ENCODE measurements at regions not wholly inside any gene's neighbourhood (a gene's known extent, or its start where the extent isn't known, plus 50 kb on each side); places are given as distances from the start of the nearest gene placed in this dataset.

DNA sequence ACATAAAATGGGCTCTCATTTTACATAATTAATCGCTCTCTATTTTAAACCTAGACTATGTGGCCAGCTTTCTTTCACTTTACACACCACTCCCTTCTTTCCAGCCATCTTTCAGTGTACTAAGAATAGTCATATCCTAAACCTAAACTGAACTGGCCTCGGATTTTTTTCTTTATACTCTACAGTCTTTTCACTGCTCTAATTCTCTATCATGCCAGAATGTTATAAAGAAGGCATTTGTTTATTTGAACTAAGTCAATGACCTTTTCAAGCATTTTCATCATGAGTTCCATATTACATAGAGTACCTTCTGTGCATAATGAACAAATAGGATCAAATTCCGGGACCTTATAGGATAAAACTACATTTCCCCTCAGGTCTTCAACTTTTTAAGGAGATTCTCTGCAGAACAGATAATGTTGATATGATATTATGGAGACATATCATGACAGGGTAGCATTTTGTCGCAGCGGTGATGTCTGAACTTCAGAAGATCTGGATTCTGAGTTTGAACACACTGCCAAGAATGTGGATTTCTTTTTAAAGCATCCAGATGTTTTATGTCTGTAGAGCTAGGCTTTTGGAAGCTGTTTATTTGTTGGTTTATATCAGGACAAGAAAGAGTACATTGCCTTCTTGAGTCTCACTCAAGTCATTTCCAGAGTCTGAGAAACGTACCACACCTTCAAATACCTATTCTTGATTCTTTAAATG, 1047.3 kb downstream of the MCTP2 start:
- no peak for DNase-seq
- peaks cover 0 to 77% (median 20%) of the 10 kb centered on the region in 4 donors for H3K4me1 ChIP-seq
- peak overlapping the region; percentile 73 to 75 for H3K27ac ChIP-seq
- H3K9me3 ChIP-seq = no peaks in the 10 kb centered on the region
- H3K4me3 ChIP-seq = no peak overlapping the region
- TF ChIP-seq, protein P1, sequence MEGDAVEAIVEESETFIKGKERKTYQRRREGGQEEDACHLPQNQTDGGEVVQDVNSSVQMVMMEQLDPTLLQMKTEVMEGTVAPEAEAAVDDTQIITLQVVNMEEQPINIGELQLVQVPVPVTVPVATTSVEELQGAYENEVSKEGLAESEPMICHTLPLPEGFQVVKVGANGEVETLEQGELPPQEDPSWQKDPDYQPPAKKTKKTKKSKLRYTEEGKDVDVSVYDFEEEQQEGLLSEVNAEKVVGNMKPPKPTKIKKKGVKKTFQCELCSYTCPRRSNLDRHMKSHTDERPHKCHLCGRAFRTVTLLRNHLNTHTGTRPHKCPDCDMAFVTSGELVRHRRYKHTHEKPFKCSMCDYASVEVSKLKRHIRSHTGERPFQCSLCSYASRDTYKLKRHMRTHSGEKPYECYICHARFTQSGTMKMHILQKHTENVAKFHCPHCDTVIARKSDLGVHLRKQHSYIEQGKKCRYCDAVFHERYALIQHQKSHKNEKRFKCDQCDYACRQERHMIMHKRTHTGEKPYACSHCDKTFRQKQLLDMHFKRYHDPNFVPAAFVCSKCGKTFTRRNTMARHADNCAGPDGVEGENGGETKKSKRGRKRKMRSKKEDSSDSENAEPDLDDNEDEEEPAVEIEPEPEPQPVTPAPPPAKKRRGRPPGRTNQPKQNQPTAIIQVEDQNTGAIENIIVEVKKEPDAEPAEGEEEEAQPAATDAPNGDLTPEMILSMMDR (IDR thresholded peaks at IDR 0.05) = no peak
- no peaks in the 10 kb centered on the region for H3K27me3 ChIP-seq
- no peaks in the 10 kb centered on the region for H3K36me3 ChIP-seq
- intact Hi-C loops (cut with DNase I; ENCODE audit: low total_unique reads) = no loop called here

DNA sequence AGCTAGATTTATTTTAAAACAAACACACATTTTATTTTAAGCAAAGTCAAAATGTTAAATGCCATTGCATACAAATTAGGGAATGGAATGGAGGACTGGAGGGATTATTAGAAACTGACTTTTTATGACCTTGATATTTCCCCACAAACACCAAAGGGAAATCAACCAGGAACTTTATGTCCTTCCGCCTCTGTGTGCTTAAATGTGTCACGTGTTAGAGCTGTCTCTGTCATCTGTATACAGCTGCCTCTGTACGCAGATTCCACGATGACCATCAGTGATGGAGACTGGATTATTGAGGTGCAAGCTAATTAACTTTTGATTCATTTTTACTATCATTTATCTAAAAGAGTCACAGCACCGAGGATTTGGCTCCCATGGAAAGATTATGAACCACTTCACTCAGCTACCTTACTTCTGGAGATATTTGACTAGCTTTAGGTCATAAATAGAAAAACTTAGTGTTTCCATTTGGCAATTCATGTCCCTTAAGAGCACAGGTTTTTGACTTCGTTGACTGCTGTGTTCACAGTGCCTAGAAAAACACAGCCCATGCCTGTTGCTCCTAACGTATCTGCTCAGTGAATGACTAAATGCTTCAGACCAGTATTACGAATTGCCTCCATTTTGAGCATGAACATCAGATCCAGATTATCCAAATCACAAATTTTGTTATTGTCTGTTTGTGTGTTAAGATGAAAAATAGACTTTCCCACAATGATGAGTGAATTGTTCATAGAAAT, 1048.1 kb downstream of the MCTP2 start:
- Histone ChIP-seq H3K4me3 (no peak overlapping the region), H3K36me3 (no peaks in the 10 kb centered on the region), H3K9me3 (no peaks in the 10 kb centered on the region), H3K4me1 (peaks cover 0 to 76% (median 20%) of the 10 kb centered on the region in 4 donors), H3K27ac (peak overlapping the region; percentile 73 to 75), H3K27me3 (no peaks in the 10 kb centered on the region)
- intact Hi-C loops (cut with DNase I; ENCODE audit: low total_unique reads) = no loop called here
- DNase-seq = no peak
- TF ChIP-seq, protein P1 (IDR thresholded peaks at IDR 0.05) = no peak

DNA sequence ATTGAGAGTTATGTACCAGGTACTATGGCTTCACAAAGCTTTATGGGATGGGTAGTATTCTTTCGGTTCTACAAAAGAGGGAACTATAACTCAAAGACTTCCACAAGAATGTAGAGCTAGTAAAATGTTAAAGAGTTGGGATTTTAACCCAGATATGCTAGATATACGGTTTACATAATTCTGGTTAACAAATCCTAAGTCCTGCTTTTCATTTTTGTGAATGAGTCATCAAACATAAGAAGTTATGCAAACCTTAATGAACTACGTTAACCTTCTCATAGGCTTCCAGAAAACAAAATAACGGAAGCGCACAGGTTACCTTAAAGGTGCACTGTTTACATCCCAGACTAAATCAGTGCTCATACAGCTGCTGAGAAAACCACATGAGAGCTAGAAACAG, 1049.3 kb downstream of the MCTP2 start:
- TF ChIP-seq, protein P1 (IDR thresholded peaks at IDR 0.05) = no peak
- DNase-seq = no peak
- Histone ChIP-seq H3K27me3 (no peaks in the 10 kb centered on the region), H3K27ac (peak overlapping the region; percentile 73 to 75), H3K36me3 (no peaks in the 10 kb centered on the region), H3K9me3 (no peaks in the 10 kb centered on the region), H3K4me1 (peaks cover 0 to 88% (median 28%) of the 10 kb centered on the region in 4 donors), H3K4me3 (no peak overlapping the region)
- intact Hi-C loops (cut with DNase I; ENCODE audit: low total_unique reads) = no loop called here

DNA sequence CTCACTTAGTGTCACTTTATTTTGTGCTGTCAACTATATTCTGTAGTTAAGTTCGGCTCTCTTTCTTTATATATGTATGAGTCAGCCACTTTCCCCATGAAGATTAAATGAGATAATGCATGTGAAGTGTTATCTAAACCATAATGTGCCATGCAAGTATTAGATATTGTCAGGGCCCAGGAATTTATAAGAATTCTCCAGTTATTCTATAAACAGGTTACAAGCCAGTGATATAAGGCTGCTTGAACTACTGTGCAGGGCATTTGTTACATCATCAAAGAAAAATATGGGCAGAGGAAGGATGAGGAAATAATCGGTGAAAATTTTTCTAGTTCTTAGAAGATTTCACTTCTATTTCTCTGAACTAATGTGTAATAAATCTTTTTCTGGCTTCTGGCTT, 1049.0 kb upstream of the NR2F2 start:
- Histone ChIP-seq H3K27ac (peak overlapping the region; percentile 73 to 75), H3K9me3 (no peaks in the 10 kb centered on the region), H3K4me1 (peaks cover 0 to 95% (median 30%) of the 10 kb centered on the region in 4 donors), H3K36me3 (no peaks in the 10 kb centered on the region), H3K27me3 (no peaks in the 10 kb centered on the region), H3K4me3 (no peak overlapping the region)
- DNase-seq = no peak
- intact Hi-C loops (cut with DNase I; ENCODE audit: low total_unique reads) = no loop called here
- TF ChIP-seq, protein P1 (IDR thresholded peaks at IDR 0.05) = no peak

DNA sequence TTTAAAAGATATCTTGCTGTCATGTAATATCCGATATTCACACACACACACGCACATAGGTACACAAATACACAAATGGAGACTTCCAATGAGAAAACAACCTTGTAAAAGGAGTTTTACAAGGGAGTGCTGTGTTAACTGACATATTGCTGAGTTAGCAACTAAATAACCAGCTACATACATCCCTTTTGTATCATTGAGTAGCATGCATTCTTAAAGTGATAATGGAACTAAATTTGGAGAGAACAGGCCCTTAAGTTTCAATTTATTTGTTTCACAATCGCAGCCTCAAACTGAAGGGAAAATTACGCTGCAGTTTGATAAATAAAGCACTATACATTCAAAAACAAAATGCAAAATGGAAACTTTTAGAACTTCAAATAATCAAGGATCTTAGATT, 1046.0 kb upstream of the NR2F2 start:
- Histone ChIP-seq H3K9me3 (no peaks in the 10 kb centered on the region), H3K4me3 (no peak overlapping the region), H3K27ac (peak overlapping the region; percentile 54 to 75), H3K4me1 (peaks cover 0 to 98% (median 38%) of the 10 kb centered on the region in 4 donors), H3K36me3 (no peaks in the 10 kb centered on the region), H3K27me3 (no peaks in the 10 kb centered on the region)
- TF ChIP-seq, protein P1 (IDR thresholded peaks at IDR 0.05) = no peak
- intact Hi-C loops (cut with DNase I; ENCODE audit: low total_unique reads) = no loop called here
- no peak for DNase-seq
